AG09309 (cell line): ENCODE measurements at regions not wholly inside any gene's neighbourhood (a gene's known extent, or its start where the extent isn't known, plus 50 kb on each side); places are given as distances from the start of the nearest gene placed in this dataset.

Experiments used
- DNase-seq: peaks from one replicate; pipeline ENCODE4 v3.0.0-alpha.2; 2010; ENCODE audit warnings: low read depth
- H3K4me3 ChIP-seq: 2 replicates; pipeline ENCODE4 v1.5.1; 2011; ENCODE audit warnings: mild to moderate bottlenecking, low read depth, low read length, moderate library complexity; ENCODE audit not compliant: control insufficient read depth
- TF ChIP-seq, protein P1 (sequence below): IDR thresholded peaks from 2 replicates; pipeline ENCODE4 v1.5.1; 2011; ENCODE audit warnings: mild to moderate bottlenecking, low read depth, low read length, inconsistent platforms; ENCODE audit not compliant: insufficient read depth, control insufficient read depth; ENCODE audit errors: missing control alignments

DNA sequence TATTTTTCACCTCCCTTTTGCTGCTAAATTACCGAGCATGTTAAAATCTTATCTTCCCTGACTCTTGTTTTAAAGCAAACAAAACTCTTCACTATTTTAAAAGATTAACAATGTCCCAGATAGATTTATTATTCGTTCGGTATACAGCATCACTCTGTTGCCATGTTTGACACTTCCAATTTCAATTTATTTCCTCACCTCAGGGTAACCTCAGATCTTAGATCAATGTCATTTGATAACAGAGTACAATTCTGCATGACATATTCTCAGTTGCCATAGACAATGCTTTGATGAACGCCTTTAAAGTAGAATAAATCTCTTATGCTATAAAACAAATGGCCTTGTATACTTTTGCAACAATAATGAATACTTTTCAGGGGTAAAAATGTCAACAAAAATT lies 1078.1 kb upstream of the IGFBP7 start:
- TF ChIP-seq, protein P1, sequence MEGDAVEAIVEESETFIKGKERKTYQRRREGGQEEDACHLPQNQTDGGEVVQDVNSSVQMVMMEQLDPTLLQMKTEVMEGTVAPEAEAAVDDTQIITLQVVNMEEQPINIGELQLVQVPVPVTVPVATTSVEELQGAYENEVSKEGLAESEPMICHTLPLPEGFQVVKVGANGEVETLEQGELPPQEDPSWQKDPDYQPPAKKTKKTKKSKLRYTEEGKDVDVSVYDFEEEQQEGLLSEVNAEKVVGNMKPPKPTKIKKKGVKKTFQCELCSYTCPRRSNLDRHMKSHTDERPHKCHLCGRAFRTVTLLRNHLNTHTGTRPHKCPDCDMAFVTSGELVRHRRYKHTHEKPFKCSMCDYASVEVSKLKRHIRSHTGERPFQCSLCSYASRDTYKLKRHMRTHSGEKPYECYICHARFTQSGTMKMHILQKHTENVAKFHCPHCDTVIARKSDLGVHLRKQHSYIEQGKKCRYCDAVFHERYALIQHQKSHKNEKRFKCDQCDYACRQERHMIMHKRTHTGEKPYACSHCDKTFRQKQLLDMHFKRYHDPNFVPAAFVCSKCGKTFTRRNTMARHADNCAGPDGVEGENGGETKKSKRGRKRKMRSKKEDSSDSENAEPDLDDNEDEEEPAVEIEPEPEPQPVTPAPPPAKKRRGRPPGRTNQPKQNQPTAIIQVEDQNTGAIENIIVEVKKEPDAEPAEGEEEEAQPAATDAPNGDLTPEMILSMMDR: no peak
- DNase-seq: no peak
- H3K4me3 ChIP-seq: no peak overlapping the region

DNA sequence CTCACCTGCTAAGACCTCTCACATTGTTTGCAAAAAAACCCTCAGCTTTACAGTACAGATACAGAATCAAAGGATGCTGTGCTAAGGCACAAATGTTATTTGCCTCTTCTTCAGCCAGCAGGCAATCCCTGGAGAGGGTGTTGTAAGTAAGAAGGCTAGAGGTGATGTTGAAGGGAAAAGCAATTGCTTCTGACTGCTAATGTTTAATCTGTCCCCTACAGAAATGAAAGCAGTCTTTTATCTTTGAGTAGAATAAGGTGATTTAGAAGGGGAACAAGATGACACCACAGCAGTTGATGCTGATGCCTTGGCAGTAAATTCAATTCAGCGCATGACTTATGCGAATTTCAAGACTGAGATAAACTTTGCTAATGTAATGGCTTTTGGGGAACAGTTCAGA lies 1064.8 kb upstream of the IGFBP7 start:
- no peak overlapping the region for H3K4me3 ChIP-seq
- no peak for DNase-seq
- TF ChIP-seq, protein P1: no peak

DNA sequence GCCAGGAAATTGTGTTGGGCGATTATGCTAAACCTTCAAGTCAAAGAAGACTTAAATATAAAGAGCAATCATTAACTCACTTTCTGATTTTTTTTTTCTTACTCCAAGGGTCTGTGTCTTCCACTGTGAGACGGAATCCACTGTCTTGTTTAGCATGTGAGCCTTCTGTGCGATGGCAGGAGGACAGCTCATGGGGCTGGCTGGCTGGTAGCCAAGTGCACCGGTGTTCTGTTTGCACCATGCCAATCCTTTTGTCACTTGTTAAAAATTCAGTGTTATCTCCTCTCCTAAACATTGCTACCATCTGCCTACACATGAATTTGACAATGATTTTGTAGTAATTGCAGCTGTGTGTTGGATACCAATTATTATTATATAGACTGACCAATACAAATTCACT lies 1056.3 kb upstream of the IGFBP7 start:
- no peak for DNase-seq
- H3K4me3 ChIP-seq: no peak overlapping the region
- TF ChIP-seq, protein P1: no peak

DNA sequence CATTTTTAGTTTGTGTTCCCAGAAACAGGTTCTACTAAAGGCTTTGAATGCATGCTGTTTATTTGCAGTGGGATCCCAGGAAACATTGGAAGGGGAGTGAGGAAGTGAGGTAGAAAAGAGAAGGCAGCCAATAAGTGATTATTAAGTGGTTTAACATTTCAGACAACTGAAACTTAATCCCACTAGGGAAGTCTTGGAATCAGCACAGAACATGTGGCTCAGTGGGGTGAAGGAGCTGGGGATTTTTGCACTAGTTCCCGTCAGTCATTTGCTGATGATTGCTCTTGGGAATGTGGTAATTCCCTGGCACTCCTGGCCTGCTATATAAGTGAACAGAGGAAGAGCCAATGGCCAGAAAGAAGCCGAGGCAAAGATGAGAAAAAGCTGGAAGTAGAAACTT lies 1053.0 kb upstream of the IGFBP7 start:
- DNase-seq: no peak

DNA sequence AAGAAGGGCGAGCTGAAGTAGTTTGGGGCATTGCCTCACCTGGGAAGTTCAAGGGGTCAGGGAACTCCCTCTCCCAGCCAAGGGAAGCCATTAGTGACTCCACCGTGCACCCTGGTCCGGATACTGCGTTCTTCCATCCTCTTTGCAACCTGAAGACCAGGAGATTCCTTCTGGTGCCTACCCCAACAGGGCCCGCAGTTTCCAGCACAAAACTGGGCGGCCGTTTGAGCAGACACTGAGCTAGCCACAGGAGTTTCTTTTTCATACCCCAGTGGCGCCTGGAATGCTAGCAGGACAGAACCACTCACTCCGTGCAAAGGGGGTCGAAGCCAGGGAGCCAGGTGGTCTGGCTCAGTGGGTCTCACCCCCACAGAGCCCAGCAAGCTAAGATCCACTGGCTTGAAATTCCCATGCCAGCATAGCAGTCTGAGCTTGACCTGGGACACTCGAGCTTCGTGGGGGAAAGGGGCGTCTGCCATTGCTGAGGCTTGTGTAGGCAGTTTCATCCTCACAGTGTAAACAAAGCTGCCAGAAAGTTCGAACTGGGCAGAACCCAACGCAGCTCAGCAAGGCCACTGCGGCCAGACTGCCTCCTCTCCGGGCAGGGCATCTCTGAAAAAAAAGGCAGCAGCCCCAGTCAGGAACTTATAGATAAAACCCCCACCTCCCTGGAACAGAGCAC lies 1039.4 kb upstream of the IGFBP7 start:
- TF ChIP-seq, protein P1: no peak
- no peak overlapping the region for H3K4me3 ChIP-seq
- DNase-seq: no peak

More for the DNA sequence above, 1053.0 kb upstream of the IGFBP7 start:
- H3K4me3 ChIP-seq: no peak overlapping the region
- TF ChIP-seq, protein P1: no peak

DNA sequence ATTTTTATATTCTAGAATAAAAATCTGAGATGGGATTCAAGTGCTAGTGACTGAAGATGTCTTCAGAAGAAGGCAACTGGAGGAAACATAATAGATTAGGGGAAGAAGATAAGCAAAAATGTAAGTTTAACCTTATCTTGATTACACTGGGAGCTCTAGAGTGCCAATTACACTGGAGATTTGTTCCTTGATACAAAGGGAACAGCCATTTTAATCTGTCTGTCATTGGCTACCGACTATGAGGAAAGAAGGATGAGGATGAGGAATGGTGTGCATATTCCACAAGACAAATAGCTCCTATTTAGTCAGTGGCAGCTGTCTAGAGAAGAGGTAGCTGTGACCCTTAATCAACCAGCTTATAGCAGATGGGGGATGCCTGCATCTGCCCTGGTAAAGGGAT lies 1034.5 kb upstream of the IGFBP7 start:
- H3K4me3 ChIP-seq: no peak overlapping the region
- TF ChIP-seq, protein P1: no peak
- no peak for DNase-seq
